Epithelial cell of esophagus (primary cell): ENCODE measurements at regions not wholly inside any gene's neighbourhood (a gene's known extent, or its start where the extent isn't known, plus 50 kb on each side); places are given as distances from the start of the nearest gene placed in this dataset.
A peak's percentile ranks its signal among the peaks of the same experiment; 100 is the strongest.

Source experiments
- DNase-seq: peaks from one replicate; pipeline ENCODE4 v3.0.0; 2010; ENCODE audit warnings: low read depth
- H3K4me3 ChIP-seq: 2 replicates; pipeline ENCODE4 v1.5.1; 2011; ENCODE audit warnings: mild to moderate bottlenecking, low read length, control low read depth
- CTCF ChIP-seq: IDR thresholded peaks from 2 replicates; pipeline ENCODE4 v1.5.1; 2011; ENCODE audit warnings: low read depth, mild to moderate bottlenecking, low read length, control low read depth, inconsistent platforms; ENCODE audit not compliant: insufficient read depth; ENCODE audit errors: missing control alignments

GRCh38 chr12:93154753-93155480 is 222.8 kb upstream of the NUDT4 start:
- no peak overlapping the region for H3K4me3 ChIP-seq
- DNase-seq: no peak
- TF ChIP-seq CTCF: no peak

GRCh38 chr12:93156086-93156716 is 221.5 kb upstream of the NUDT4 start:
- TF ChIP-seq CTCF: no peak
- H3K4me3 ChIP-seq: no peak overlapping the region
- peak; percentile 22 for DNase-seq

- DNase-seq: no peak
- no peak overlapping the region for H3K4me3 ChIP-seq
- no peak for TF ChIP-seq CTCF
Measured at GRCh38 chr12:93157279-93157678, 220.4 kb upstream of the NUDT4 start.

- TF ChIP-seq CTCF: no peak
- no peak overlapping the region for H3K4me3 ChIP-seq
- no peak for DNase-seq
Measured at GRCh38 chr12:93158065-93158843, 219.5 kb upstream of the NUDT4 start.

- no peak for DNase-seq
- no peak overlapping the region for H3K4me3 ChIP-seq
- TF ChIP-seq CTCF: no peak
Measured at GRCh38 chr12:93163260-93164036, 214.3 kb upstream of the NUDT4 start.

GRCh38 chr12:93164103-93164880 is 213.4 kb upstream of the NUDT4 start:
- H3K4me3 ChIP-seq: no peak overlapping the region
- no peak for TF ChIP-seq CTCF
- peak; percentile 18 for DNase-seq
